HUES64 (cell line): ENCODE measurements at regions not wholly inside any gene's neighbourhood (a gene's known extent, or its start where the extent isn't known, plus 50 kb on each side); places are given as distances from the start of the nearest gene placed in this dataset.

Source experiments
- H3K27ac ChIP-seq: 2 replicates; pipeline ENCODE4 v1.7.0; 2013; ENCODE audit warnings: low read depth, low read length, inconsistent platforms
- H3K27me3 ChIP-seq: 2 replicates; pipeline ENCODE4 v1.6.1; 2013; ENCODE audit warnings: mild to moderate bottlenecking, low read length; ENCODE audit not compliant: insufficient read depth
- H3K36me3 ChIP-seq: 2 replicates; pipeline ENCODE4 v1.6.1; 2013; ENCODE audit warnings: mild to moderate bottlenecking, low read length; ENCODE audit not compliant: insufficient read depth
- H3K4me1 ChIP-seq: 2 replicates; pipeline ENCODE4 v1.6.1; 2013; ENCODE audit warnings: mild to moderate bottlenecking, low read length, moderate library complexity; ENCODE audit not compliant: insufficient read depth
- H3K4me3 ChIP-seq: 2 replicates; pipeline ENCODE4 v1.5.1; 2013; ENCODE audit warnings: mild to moderate bottlenecking, low read length, moderate library complexity
- H3K9ac ChIP-seq: 2 replicates; pipeline ENCODE4 v1.6.1; 2013; ENCODE audit warnings: mild to moderate bottlenecking, low read depth, low read length
- H3K9me3 ChIP-seq: 2 replicates; pipeline ENCODE4 v1.6.1; 2013; ENCODE audit warnings: low read depth, low read length; ENCODE audit not compliant: insufficient read depth
- WGBS: fragments of 150-250, 120-280 bp; methylation state at CpG from one replicate; pipeline ENCODE4 v1.1.7; 2013; ENCODE audit warnings: missing lambda C conversion rate; 5-methylcytosine and 5-hydroxymethylcytosine counted together

- H3K27me3 ChIP-seq = no peaks in the 10 kb centered on the region
- no peaks in the 10 kb centered on the region for H3K4me1 ChIP-seq
- WGBS = 92% methylated on average over 5 of the region's 6 CpGs
- H3K27ac ChIP-seq = no peak overlapping the region
- no peak overlapping the region for H3K4me3 ChIP-seq
- H3K9me3 ChIP-seq = no peaks in the 10 kb centered on the region
- H3K36me3 ChIP-seq = no peaks in the 10 kb centered on the region
- H3K9ac ChIP-seq = no peak overlapping the region
These were observed 81.2 kb upstream of the ZBTB20 start for GRCh38 chr3:115228266-115228665.

GRCh38 chr3:115232167-115232566, 85.1 kb upstream of the ZBTB20 start:
- Histone ChIP-seq H3K27ac (no peak overlapping the region), H3K36me3 (no peaks in the 10 kb centered on the region), H3K9me3 (no peaks in the 10 kb centered on the region), H3K27me3 (no peaks in the 10 kb centered on the region), H3K9ac (no peak overlapping the region), H3K4me3 (no peak overlapping the region), H3K4me1 (no peaks in the 10 kb centered on the region)
- 98% methylated on average over 2 of the region's 4 CpGs for WGBS

DNA sequence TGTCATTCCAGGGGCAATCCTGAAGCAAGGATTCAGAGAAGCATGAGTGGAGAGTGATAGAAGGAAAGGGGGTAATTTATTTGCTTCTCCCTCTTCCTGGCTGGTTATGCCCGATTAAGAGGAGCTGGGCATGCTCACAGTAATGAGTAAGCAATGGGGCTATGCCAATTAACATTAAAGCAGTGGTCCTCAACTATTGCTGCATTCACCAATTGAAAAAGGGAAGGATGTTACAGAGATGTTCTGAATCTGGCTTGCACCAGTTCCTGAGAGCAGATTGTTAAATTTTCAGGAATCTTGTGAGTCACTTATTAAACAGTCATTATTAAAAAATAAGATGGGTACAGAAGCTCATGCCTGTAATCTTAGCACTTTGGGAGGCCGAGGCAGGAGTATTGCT, 85.9 kb upstream of the ZBTB20 start:
- 90% methylated on average over 1 of the region's 2 CpGs for WGBS

GRCh38 chr3:115236496-115236895, 89.4 kb upstream of the ZBTB20 start:
- H3K9ac ChIP-seq = no peak overlapping the region
- no peaks in the 10 kb centered on the region for H3K9me3 ChIP-seq
- no peaks in the 10 kb centered on the region for H3K36me3 ChIP-seq
- no peaks in the 10 kb centered on the region for H3K4me1 ChIP-seq
- no peak overlapping the region for H3K4me3 ChIP-seq
- no CpG with 5 or more reads among the region's 2 CpGs for WGBS
- no peak overlapping the region for H3K27ac ChIP-seq
- H3K27me3 ChIP-seq = no peaks in the 10 kb centered on the region

More for the DNA sequence above, 85.9 kb upstream of the ZBTB20 start:
- no peak overlapping the region for H3K4me3 ChIP-seq
- H3K36me3 ChIP-seq = no peaks in the 10 kb centered on the region
- H3K27me3 ChIP-seq = no peaks in the 10 kb centered on the region
- H3K9me3 ChIP-seq = no peaks in the 10 kb centered on the region
- H3K4me1 ChIP-seq = no peaks in the 10 kb centered on the region
- no peak overlapping the region for H3K27ac ChIP-seq
- H3K9ac ChIP-seq = no peak overlapping the region

DNA sequence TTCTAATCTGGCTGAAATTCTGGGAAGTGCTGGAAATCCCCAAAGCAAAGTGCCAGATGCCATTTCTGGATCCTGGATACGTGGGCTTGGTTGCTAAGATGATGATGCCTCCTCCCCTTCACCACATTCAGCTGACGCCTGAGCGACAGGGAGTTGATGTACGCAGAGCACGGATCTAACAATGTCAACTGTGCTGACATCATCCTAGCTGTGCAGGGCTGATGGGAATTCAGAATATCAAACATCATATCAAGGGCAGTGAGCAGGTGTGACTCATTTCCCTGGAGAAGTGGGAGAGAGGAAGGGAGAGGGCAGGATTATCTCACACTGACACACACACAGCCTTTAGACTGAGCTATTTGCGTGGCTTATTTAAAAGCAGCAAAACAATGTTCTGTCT, 92.6 kb upstream of the ZBTB20 start:
- WGBS = 88% methylated on average over 6 of the region's 6 CpGs
- Histone ChIP-seq H3K9me3 (no peaks in the 10 kb centered on the region), H3K36me3 (no peaks in the 10 kb centered on the region), H3K4me1 (no peaks in the 10 kb centered on the region), H3K27ac (no peak overlapping the region), H3K9ac (no peak overlapping the region), H3K27me3 (no peaks in the 10 kb centered on the region), H3K4me3 (no peak overlapping the region)

- H3K27ac ChIP-seq = no peak overlapping the region
- 89% methylated on average over 2 of the region's 3 CpGs for WGBS
- H3K36me3 ChIP-seq = no peaks in the 10 kb centered on the region
- H3K27me3 ChIP-seq = no peaks in the 10 kb centered on the region
- no peaks in the 10 kb centered on the region for H3K4me1 ChIP-seq
- H3K9ac ChIP-seq = no peak overlapping the region
- H3K4me3 ChIP-seq = no peak overlapping the region
- H3K9me3 ChIP-seq = no peaks in the 10 kb centered on the region
These were observed 97.3 kb upstream of the ZBTB20 start for GRCh38 chr3:115244350-115244749.

- no peaks in the 10 kb centered on the region for H3K4me1 ChIP-seq
- H3K9me3 ChIP-seq = no peaks in the 10 kb centered on the region
- H3K4me3 ChIP-seq = no peak overlapping the region
- WGBS = no CpG with 5 or more reads among the region's 2 CpGs
- no peaks in the 10 kb centered on the region for H3K27me3 ChIP-seq
- H3K27ac ChIP-seq = no peak overlapping the region
- H3K9ac ChIP-seq = no peak overlapping the region
- no peaks in the 10 kb centered on the region for H3K36me3 ChIP-seq
These were observed 98.3 kb upstream of the ZBTB20 start for GRCh38 chr3:115245438-115245837.

DNA sequence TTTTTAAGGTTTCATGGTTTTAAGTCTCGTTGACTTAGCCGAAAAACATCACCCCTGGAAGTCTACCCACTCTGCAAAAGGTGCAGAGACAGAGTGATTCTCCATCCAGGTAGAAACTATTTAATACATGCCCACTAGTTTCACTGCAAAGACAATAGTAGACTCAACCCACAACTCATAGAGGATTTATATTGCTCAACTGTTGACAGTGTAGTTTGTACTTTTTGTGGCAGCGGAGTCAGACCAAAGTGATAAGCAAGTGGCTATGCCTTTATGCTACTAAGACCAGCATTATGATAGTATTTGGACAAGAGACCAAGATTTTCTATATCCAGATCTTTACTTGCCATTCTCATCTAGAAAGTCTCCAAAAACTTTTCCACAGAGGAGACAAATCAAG, 98.8 kb upstream of the ZBTB20 start:
- Histone ChIP-seq H3K4me3 (no peak overlapping the region), H3K4me1 (no peaks in the 10 kb centered on the region), H3K27ac (no peak overlapping the region), H3K36me3 (no peaks in the 10 kb centered on the region), H3K27me3 (no peaks in the 10 kb centered on the region), H3K9ac (no peak overlapping the region), H3K9me3 (no peaks in the 10 kb centered on the region)
- WGBS = 90% methylated on average over 3 of the region's 3 CpGs

GRCh38 chr3:115246461-115247020, 99.5 kb upstream of the ZBTB20 start:
- Histone ChIP-seq H3K36me3 (no peaks in the 10 kb centered on the region), H3K27me3 (no peaks in the 10 kb centered on the region), H3K9me3 (no peaks in the 10 kb centered on the region), H3K27ac (no peak overlapping the region), H3K9ac (no peak overlapping the region), H3K4me1 (no peaks in the 10 kb centered on the region), H3K4me3 (no peak overlapping the region)
- 85% methylated on average over 3 of the region's 3 CpGs for WGBS

- Histone ChIP-seq H3K4me1 (no peaks in the 10 kb centered on the region), H3K9me3 (no peaks in the 10 kb centered on the region), H3K9ac (no peak overlapping the region), H3K27me3 (no peaks in the 10 kb centered on the region), H3K36me3 (no peaks in the 10 kb centered on the region), H3K4me3 (no peak overlapping the region), H3K27ac (no peak overlapping the region)
- WGBS = 100% methylated on average over 1 of the region's 2 CpGs
These were observed 101.2 kb upstream of the ZBTB20 start for GRCh38 chr3:115248274-115248673.

GRCh38 chr3:115251509-115251908, 104.4 kb upstream of the ZBTB20 start:
- Histone ChIP-seq H3K9me3 (no peaks in the 10 kb centered on the region), H3K27me3 (no peaks in the 10 kb centered on the region), H3K4me1 (no peaks in the 10 kb centered on the region), H3K4me3 (no peak overlapping the region), H3K9ac (no peak overlapping the region), H3K27ac (no peak overlapping the region), H3K36me3 (no peaks in the 10 kb centered on the region)

- Histone ChIP-seq H3K4me3 (no peak overlapping the region), H3K27me3 (no peaks in the 10 kb centered on the region), H3K9me3 (no peaks in the 10 kb centered on the region), H3K27ac (no peak overlapping the region), H3K9ac (no peak overlapping the region), H3K36me3 (no peaks in the 10 kb centered on the region), H3K4me1 (no peaks in the 10 kb centered on the region)
These were observed 105.6 kb upstream of the ZBTB20 start for GRCh38 chr3:115252679-115253078.
